K562 (cell line): ENCODE measurements at regions not wholly inside any gene's neighbourhood (a gene's known extent, or its start where the extent isn't known, plus 50 kb on each side); places are given as distances from the start of the nearest gene placed in this dataset.

ENCODE experiments used
- BDP1 ChIP-seq: IDR thresholded peaks from 3 replicates; pipeline ENCODE4 v1.6.1; 2011; ENCODE audit not compliant: insufficient read length, insufficient read depth
- EGR1 ChIP-seq: fragments of 450-650 bp; conservative IDR thresholded peaks from 2 replicates; pipeline ENCODE4 v1.6.1; 2017; ENCODE audit warnings: mild to moderate bottlenecking
- ETV5 ChIP-seq: sonication (generic); formaldehyde crosslinking; IDR thresholded peaks from 2 replicates; pipeline ENCODE4 v1.4.0; 2020; ENCODE audit warnings: low read depth, mild to moderate bottlenecking, missing genetic modification reagents
- GABPA ChIP-seq: fragments of 200-800 bp; sonication (Bioruptor generic); conservative IDR thresholded peaks from 2 replicates; pipeline ENCODE4 v1.6.1; 2016; ENCODE audit warnings: low read depth, missing genetic modification characterization, missing compliant biosample characterization
- GTF2F1 ChIP-seq: IDR thresholded peaks from 2 replicates; pipeline ENCODE4 v1.6.1; 2011; ENCODE audit warnings: low read depth, low read length, improper control_type of control experiment
- HINFP ChIP-seq: fragments of 450-650 bp; conservative IDR thresholded peaks from 2 replicates; pipeline ENCODE4 v1.6.1; 2016; ENCODE audit warnings: missing genetic modification characterization, low read depth, mild to moderate bottlenecking, control low read depth, missing compliant biosample characterization
- MYC ChIP-seq, 2 experiments: fragments of 250-450 bp in 1 of 2; sonication (Bioruptor Pico) in 1 of 2; IDR thresholded peaks; 2 replicates each; pipeline versions ENCODE4 v1.5.1 to v1.6.1; 2012 to 2021; ENCODE audit warnings: low read depth in 2 of 2, borderline replicate concordance in 1 of 2, improper control_type of control experiment in 1 of 2, low read length in 1 of 2, mild to moderate bottlenecking in 1 of 2, moderate library complexity in 1 of 2
- PBX2 ChIP-seq, 2 experiments: IDR thresholded peaks in 1 of 2; conservative IDR thresholded peaks in 1 of 2; 2 replicates each; pipeline ENCODE4 v1.6.1; 2016; ENCODE audit warnings: low read depth in 2 of 2, mild to moderate bottlenecking in 1 of 2, missing compliant biosample characterization in 1 of 2, missing genetic modification characterization in 1 of 2, moderate library complexity in 1 of 2
- POLR2B ChIP-seq: fragments of 450-650 bp; IDR thresholded peaks from 2 replicates; pipeline ENCODE4 v1.6.1; 2018; ENCODE audit warnings: low read depth; ENCODE audit not compliant: partially characterized antibody
- RAD21 ChIP-seq, 2 experiments: fragments of 250-450 bp in 1 of 2; fragments of 450-650 bp in 1 of 2; sonication (Bioruptor Pico) in 1 of 2; formaldehyde crosslinking in 1 of 2; IDR thresholded peaks in 1 of 2; conservative IDR thresholded peaks in 1 of 2; 2 replicates each; pipeline versions ENCODE4 v1.4.0 to v1.8.0; 2020 to 2022; ENCODE audit warnings: mild to moderate bottlenecking in 2 of 2, moderate library complexity in 1 of 2
- RB1 ChIP-seq: fragments of 450-650 bp; IDR thresholded peaks from 2 replicates; pipeline ENCODE4 v1.6.1; 2017; ENCODE audit warnings: low read depth, mild to moderate bottlenecking
- SNRNP70 ChIP-seq: fragments of 200-400 bp; formaldehyde crosslinking; optimal IDR thresholded peaks from 2 replicates; pipeline ENCODE3; 2017; ENCODE audit warnings: low read depth, low read length
- XRCC4 ChIP-seq: IDR thresholded peaks from one replicate; pipeline ENCODE4 v1.6.1; 2011; ENCODE audit not compliant: insufficient read depth, insufficient read length; ENCODE audit errors: extremely low read depth
- ZBTB33 ChIP-seq: sonication (generic); formaldehyde crosslinking; IDR thresholded peaks from 2 replicates; pipeline ENCODE4 v1.8.1; 2023; ENCODE audit warnings: mild to moderate bottlenecking, missing genetic modification reagents

- TF ChIP-seq ZBTB33 (CRISPR knock-in tag) (no peak), GTF2F1 (no peak), SNRNP70 (no peak), BDP1 (no peak), MYC (IDR thresholded peaks at IDR 0.05; ENCODE audit: low read depth, low read length) (no peak), MYC (CRISPR knock-in tag; IDR thresholded peaks at IDR 0.05; ENCODE audit: borderline replicate concordance, low read depth) (no peak), RAD21 (CRISPR knock-in tag; conservative IDR thresholded peaks at IDR 0.05 in 1 of 2, IDR thresholded peaks at IDR 0.05 in 1 of 2) (no peak), GABPA (no peak), RB1 (no peak), EGR1 (no peak), POLR2B (no peak), HINFP (tag) (no peak), XRCC4 (no peak), ETV5 (no peak), PBX2 (CRISPR knock-in tag; IDR thresholded peaks at IDR 0.05; ENCODE audit: low read depth) (no peak), PBX2 (tag; conservative IDR thresholded peaks at IDR 0.05; ENCODE audit: low read depth) (no peak)
Measured at GRCh38 chr10:31147210-31147608, 115.5 kb upstream of the ZNF438 start.
